NCI-H2196 treated with DMSO at 0.1 percent for 48 hours (cell line): ENCODE measurements at regions not wholly inside any gene's neighbourhood (a gene's known extent, or its start where the extent isn't known, plus 50 kb on each side); places are given as distances from the start of the nearest gene placed in this dataset.

Experiments
- DNase-seq: peaks from one replicate; lab custom pipeline; 2025; ENCODE audit not compliant: unreplicated experiment; lab: John Stamatoyannopoulos, UW

- no peak for DNase-seq
These were observed 154.3 kb upstream of the RAI14 start for GRCh38 chr5:34501840-34502239.

- no peak for DNase-seq
These were observed 153.5 kb upstream of the RAI14 start for GRCh38 chr5:34502581-34502980.

GRCh38 chr5:34503379-34504253 lies 152.5 kb upstream of the RAI14 start:
- DNase-seq = no peak

GRCh38 chr5:34504967-34505366 lies 151.2 kb upstream of the RAI14 start:
- DNase-seq = no peak

- DNase-seq = no peak
These were observed 150.4 kb upstream of the RAI14 start for GRCh38 chr5:34505731-34506130.

- DNase-seq = no peak
These were observed 148.2 kb upstream of the RAI14 start for GRCh38 chr5:34507933-34508332.

GRCh38 chr5:34509392-34509791 lies 146.7 kb upstream of the RAI14 start:
- DNase-seq = no peak

GRCh38 chr5:34510002-34510401 lies 146.1 kb upstream of the RAI14 start:
- no peak for DNase-seq

GRCh38 chr5:34511063-34511462 lies 145.1 kb upstream of the RAI14 start:
- DNase-seq = no peak

- no peak for DNase-seq
These were observed 144.6 kb upstream of the RAI14 start for GRCh38 chr5:34511481-34511880.

GRCh38 chr5:34511915-34512314 lies 144.2 kb upstream of the RAI14 start:
- DNase-seq = peak; percentile 30

GRCh38 chr5:34516166-34516565 lies 140.0 kb upstream of the RAI14 start:
- DNase-seq = no peak

GRCh38 chr5:34516686-34517085 lies 139.4 kb upstream of the RAI14 start:
- no peak for DNase-seq

GRCh38 chr5:34517249-34517648 lies 138.9 kb upstream of the RAI14 start:
- peak; percentile 32 for DNase-seq

GRCh38 chr5:34519489-34520220 lies 136.5 kb upstream of the RAI14 start:
- no peak for DNase-seq

- DNase-seq = no peak
These were observed 134.4 kb upstream of the RAI14 start for GRCh38 chr5:34521628-34522290.

- DNase-seq = peak; percentile 70
These were observed 133.3 kb upstream of the RAI14 start for GRCh38 chr5:34522599-34523386.

- DNase-seq = no peak
These were observed 132.8 kb upstream of the RAI14 start for GRCh38 chr5:34523387-34523726.

GRCh38 chr5:34524123-34524522 lies 132.0 kb upstream of the RAI14 start:
- no peak for DNase-seq

GRCh38 chr5:34525761-34526160 lies 130.4 kb upstream of the RAI14 start:
- DNase-seq = no peak

- no peak for DNase-seq
These were observed 129.3 kb upstream of the RAI14 start for GRCh38 chr5:34526682-34527305.
